ENCODE measurements at regions not wholly inside any gene's neighbourhood (a gene's known extent, or its start where the extent isn't known, plus 50 kb on each side); places are given as distances from the start of the nearest gene placed in this dataset.
A peak's percentile ranks its signal among the peaks of the same experiment; 100 is the strongest.
"Not testable (repeated sequence)": the region's sequence is repeated elsewhere in the genome, so short reads cannot be mapped to it uniquely, and the experiment has no call there.

DNA sequence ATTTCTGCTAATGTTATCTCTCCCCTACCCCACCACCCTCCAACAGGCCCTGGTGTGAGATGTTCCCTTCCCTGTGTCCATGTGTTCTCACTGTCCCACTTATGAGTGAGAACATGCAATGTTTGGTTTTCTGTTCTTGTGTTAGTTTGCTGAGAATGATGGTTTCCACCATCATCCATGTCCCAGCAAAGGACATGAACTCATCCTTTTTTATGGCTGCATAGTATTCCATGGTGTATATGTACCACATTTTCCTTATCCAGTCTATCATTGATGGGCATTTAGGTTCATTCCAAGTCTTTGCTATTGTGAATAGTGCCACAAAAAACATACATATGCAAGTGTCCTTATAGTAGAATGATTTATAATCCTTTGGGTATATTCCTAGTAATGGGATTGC, 104.5 kb downstream of the ZNF33B start:
- DNase-seq (ENCODE audit: low spot score): not testable (repeated sequence)

DNA sequence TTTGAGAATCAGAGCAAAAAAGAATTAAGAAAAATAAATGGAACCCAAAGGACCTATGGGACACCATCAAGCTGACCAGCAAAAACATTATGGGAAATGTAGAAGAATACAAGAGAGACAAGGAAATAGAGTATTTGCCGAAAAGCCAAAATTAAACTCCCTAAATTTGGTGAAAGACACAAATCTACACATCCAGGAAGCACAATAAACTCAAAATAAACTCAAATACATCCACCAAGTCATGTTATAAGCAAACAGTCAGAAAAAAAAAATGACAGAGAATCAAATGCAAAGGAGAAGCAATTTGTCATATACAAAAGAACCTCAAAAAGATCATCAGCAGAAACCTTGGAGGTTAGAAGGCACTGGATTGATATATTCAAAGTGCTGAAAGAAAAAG, 105.4 kb downstream of the ZNF33B start:
- DNase-seq (ENCODE audit: low spot score): no peak

DNA sequence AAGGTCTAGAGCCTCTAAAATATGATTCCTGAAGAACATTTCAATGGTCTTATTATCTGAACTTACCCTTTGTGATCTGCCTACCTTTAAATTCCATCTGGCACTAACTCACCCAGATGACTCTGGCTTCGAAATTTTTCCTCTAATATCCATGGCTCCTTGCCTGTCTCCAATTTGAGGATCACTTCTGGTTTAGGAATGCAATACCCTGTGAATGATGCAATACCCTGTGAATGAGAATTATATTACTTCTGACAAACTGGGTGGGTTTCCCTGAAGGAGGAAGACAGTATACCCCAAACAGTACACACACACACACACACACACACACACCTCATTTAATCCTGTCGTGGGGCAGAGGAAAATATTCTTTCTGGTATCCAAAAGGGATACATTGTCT, 115.3 kb downstream of the ZNF33B start:
- no peak for DNase-seq (ENCODE audit: low spot score)

DNA sequence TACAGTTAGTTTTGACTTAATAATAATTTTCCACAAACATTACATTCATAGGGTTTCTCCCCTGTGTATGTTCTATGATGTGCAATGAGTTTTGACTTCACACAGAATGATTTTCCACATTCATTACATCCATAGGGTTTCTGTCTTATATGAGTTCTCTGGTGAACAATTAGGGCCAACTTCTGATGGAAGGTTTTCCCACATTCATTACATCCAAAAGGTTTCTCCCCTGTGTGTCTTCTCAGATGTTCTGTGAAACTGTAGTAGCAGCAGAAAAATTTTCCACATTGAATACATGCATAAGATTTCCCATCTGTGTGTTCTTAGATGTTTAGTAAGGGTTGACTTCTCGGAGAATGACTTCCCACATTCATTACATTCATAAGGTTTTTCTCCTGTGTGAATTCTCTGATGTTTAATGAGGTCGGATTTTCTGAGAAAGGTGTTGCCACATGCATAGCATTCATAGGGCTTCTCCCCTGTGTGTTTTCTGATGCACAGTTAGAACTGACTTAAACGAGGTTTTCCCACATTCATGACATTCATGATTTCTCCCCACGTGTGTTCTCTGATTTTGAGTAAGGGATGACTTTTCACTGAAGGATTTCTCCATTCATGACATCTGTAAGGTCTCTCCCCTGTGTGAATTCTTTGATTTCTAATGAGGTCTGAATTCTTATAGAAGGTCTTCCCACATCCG, 118.5 kb downstream of the ZNF33B start:
- no peak for DNase-seq (ENCODE audit: low spot score)

DNA sequence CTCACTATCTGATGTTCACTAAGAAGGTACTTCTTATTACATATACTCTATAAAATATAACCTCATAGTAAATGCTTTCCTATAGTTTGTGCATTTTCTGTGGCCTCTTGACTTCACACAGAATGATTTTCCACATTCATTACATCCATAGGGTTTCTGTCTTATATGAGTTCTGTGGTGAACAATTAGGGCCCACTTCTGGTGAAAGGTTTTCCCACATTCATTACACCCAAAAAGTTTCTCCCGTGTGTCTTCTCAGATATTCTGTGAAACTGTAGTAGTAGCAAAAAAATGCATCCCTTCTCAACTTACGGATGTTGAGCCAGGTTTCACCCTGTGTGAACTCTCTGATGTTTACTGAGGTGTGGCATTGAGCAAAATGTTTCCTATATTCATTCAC, 119.3 kb downstream of the ZNF33B start:
- DNase-seq (ENCODE audit: low spot score): no peak

DNA sequence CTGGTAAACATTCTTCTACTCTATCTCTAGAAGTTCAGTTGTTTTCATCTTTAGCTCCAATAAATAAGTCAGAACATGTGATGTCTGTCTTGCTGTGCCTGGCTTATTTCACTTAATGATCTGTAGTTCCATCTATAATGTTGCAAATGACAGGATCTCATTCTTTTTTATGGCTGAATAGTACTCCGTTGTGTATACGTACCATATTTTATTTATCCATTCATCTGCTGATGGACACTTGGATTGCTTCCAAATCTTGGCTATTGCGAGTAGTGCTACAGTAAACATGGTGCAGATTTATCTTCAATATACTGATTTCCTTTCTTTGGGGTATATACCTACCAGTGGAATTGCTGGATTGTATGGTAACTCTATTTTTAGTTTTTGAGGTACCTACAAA, 124.4 kb downstream of the ZNF33B start:
- DNase-seq (ENCODE audit: low spot score): no peak

DNA sequence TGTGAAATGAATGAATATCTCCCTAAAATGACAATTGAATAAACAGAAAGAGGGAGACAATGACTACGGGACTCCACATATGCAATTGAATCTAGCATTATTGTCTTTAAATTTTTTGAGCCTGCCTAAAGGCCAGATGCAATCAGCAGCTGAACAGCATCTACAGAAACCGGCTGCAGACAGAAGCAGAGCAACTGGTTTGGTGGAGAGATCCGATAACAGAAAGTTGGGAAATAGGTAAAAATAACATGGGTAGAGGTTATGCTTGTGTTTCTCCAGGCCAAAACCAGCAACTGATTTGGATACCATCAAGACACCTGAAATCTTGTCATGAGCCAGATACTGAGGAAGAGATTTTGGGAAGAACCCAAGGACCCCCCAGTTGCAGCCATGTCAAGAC, 146.6 kb downstream of the ZNF33B start:
- no peak for DNase-seq (ENCODE audit: low spot score)

DNA sequence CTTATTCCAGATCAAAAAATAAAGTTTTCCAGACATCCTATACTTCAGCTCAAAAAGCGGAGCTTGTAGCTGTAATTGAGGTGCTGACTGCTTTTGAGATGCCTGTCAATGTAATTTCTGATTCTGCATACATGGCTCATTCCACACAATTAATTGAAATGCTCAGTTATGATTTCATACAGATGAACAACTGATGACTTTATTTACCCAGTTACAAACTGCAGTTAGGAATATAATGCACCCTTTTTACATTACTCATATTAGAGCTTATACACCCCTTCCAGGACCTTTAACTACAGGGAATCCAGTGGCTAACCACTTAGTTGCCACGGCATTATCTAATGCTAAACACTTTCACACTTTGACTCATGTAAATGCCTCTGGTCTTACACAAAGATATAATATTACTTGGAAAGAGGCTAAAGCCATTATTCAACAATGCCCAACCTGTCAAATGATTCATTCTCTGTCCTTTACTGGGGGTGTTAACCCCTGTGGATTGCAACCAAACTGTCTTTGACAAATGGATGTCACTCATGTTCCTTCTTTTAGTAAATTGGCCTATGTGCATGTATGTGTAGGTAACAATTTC, 147.3 kb downstream of the ZNF33B start:
- no peak for DNase-seq (ENCODE audit: low spot score)

DNA sequence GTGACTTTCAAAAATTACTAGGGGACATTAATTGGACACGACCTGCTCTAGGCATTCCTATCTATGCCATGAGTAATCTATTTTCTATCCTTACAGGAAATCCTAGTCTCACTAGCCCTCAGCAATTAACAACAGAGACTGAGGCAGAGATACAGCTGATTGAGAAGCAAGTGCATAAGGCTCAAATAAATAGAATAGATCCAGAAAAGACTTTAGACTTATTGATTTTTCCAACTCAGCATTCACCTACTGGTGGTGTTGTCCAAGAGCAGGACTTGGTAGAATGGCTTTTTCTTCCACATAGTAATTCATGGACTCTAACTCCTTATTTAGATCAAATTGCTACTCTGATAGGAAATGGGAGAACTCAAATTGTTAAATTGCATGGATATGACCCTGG, 148.0 kb downstream of the ZNF33B start:
- DNase-seq (ENCODE audit: low spot score): no peak

DNA sequence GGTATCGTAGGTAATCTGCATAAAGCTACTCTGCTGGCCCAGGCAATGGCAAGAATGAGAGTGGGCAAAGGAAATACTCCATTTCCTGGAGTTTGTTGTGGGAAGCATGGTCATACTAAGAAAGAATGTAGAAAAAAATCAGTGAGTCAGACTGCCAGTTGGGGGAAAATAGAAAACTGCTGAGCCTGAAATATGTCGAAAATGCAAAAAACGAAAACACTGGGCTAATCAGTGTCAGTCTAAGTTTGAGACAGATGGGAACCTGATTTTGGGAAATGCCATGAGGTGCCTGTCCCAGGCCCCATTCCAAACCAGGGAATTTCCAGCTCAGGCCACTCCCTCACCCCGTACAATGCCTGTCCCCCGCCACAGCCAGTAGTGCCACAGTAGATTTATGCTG, 150.0 kb downstream of the ZNF33B start:
- no peak for DNase-seq (ENCODE audit: low spot score)

DNA sequence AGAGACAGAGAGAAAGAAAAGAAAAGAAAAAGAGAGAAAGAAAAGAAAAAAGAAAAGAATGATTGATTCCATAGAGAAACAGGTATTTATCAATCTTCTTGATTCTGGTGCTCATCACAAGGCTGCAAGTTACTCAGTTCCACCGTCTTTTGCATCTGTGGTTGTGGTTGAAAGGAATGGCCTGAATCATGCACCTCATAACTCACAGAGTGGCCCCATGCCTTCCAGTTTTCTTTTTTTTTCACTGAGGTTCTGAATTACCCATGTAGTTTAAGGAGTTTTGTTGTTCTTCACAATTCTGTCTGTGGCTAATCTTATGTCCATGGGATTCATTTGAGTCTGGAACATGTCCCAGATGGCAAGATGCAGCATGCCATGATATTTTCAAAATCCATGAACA, 156.0 kb downstream of the ZNF33B start:
- no peak for DNase-seq (ENCODE audit: low spot score)

DNA sequence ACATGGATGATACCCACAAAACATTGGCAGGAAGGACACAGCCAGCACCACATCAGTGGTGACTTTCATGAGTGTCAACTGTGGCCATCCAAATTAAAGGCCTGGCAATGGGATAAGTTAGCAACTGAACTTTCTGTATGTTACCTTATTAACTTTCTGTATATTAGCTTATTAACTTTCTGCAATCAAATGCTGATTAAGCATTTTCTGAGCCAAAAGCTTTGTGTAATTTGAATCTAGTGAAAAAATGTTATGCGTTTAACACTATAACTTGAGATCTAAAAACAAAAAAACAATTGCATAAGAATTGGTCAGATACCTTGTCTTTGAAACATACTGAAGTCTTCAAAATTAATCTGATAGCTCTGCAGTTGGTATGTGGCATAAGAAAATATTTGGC, 159.3 kb downstream of the ZNF33B start:
- DNase-seq (ENCODE audit: low spot score): no peak

DNA sequence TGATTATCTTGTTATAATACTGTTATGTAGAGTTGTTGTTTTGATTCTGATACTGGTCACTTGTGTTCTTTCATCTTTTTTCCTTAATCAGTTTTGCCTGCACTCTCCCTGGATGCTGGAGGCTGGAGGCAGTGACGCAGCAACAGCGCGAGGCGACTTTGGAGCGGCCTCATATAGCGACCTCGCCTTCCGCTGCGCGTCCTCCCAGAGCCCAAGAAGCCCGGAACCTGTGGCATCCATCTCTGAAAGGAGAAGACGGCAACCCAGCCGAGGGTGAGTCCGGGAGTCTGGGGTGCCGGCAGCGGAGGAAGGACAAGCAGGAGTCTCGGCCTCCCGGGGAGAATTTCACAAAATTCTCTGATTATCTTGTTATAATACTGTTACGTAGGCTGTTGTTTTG, 161.2 kb downstream of the ZNF33B start:
- DNase-seq (ENCODE audit: low spot score): no peak

DNA sequence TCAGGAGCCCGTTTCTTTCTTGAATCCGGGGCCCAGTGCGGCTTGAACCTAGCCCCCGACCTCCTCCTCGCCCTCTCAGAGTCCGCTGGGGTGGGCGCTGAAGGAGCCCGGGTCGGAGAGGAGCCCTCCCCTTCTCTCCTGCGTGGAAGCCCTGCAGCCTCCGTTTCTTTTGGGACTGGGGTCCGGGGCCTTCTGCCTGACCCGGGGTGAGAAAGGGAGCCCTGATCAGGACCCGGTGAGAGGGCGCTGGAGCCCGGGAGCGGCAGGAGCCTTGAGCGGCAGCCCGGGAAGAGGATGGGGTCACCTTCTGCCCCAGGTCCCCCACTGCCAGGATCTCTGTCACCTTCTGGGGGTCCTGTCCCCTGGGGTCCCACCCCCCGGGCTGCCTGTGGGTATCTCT, 162.3 kb downstream of the ZNF33B start:
- no peak for DNase-seq (ENCODE audit: low spot score)

DNA sequence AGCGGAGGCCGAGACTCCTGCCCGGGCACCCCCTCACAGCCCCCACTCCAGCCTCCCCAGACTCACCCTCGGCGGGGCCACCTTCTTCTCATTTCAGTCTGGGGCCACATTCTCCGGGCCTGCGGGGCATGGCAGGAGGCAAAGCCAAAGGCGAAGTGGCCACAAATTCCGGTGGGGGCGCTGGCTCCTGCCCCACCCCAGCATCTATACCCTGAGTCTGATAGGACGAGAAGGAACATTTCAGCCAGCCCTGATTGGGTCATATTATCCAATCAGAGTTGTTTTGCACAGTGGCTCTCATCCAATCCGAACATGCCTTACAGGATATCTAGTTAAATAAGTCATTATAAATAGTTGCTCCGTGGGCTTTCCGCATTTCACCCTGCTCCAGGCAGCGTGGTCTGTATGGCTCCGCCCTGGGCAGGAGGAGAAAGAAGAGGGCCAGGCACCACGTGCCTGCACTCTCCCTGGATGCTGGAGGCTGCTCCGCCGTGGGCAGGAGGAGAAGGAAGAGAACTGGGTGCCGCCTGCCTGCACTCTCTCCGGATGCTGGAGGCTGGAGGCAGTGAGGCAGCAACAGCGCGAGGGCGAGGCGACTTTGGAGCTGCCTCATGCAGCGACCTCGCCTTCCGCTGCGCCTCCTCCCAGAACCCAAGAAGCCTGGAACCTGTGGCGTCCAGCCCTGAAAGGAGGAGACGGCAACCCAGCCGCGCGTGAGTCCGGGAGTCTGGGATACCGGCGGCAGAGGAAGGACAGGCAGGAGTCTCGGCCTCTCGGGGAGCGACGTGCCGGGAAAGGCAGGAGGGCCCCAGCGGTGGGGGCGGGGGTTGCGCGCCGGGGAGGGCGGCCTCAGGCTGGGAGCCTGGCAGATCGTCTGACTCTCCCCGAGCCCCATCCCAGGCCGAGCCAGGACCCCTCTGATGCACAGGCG, 162.9 kb downstream of the ZNF33B start:
- DNase-seq (ENCODE audit: low spot score): no peak

DNA sequence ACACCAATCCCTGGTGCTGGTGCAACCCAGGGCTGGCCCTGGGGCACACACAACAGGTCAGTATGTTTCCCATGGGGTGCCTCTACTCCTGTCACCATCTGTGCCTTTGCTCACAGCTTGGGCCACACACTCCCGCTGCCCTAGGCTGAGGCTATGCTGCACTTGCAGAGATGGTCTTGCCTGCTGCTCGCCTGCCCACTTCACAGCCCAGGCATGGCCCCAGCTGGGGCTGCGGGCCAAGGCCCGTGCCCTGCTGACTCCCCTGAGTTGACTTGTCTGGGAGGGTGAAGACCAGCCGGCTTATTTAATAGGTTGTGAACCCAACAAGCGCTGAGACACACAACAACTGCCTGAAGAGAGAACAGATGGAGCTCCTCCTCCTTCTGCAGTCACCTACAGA, 184.1 kb downstream of the ZNF33B start:
- DNase-seq (ENCODE audit: low spot score): no peak

DNA sequence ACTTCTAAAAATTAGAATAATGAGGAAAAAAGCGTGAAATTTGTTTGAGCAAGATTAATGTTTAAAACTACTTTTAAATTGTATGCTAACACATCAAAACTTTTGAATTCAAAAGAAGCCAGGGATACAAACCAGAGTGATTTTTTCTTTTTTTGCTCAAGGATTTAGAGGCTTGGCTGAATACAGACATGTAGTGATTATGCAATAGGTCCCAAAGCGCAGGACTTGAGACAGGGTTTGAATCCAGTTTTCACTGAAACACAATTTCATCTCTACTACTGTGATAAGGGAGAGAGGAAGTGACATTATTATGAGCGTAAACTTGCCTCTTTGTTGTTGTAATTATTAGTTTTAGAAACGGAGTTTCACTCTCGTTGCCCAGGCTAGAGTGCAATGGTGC, 207.3 kb downstream of the ZNF33B start:
- DNase-seq (ENCODE audit: low spot score): no peak

DNA sequence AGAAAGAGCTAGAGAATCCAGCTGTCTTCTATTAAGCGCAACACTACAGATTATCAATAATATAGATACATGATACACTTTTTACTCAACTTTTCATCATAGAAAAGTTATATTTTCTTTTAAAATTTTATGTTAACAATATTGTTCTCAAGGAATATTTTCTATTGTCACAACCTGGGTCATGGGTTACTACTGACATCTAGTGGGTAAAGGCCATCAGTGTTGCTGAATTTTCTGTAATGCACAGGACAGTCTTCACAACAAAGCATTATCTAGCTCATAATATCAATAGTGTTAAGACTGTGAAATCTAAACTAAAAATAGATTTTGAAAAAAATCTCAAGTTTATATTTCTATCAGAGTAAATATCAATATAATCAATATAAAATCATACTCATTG, 209.8 kb downstream of the ZNF33B start:
- peak; percentile 20 for DNase-seq (ENCODE audit: low spot score)

DNA sequence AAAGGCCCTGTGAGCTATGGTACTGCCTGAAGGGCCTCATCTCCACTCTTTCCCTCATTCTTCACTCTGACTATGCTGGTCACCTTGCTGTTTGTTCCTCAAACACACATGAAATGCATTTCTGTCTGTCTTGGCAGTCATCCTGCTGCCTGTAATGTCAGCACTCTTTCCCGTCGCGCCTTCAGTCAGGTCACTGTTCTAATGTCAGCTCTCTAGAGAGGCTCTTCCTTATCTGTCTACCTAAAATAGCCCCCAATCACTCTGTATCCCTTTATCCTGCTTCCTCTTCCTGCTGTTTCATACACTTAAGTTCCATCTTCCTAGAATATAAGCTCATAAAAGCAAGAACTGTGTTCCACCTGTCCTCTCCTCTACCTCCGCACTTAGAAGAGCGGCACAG, 215.5 kb downstream of the ZNF33B start:
- DNase-seq (ENCODE audit: low spot score): no peak

DNA sequence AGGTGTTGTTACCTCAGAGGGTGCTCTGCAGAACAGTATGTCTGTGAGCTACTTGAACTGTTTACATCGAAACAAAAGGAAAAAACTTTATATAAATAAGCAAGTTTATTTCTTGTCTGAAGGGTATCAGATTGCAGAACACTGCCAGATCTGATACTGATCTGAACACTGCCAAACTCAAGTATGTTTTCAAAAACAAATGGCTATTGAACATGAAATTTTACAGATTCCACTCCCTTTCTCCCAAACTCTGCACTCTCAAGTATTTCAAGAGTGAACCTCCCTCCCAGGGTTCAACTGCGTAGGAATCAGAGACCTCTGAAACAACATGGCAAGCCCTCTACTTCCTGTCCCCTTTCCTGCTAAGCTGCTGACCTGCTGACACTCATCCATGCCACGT, 216.6 kb downstream of the ZNF33B start:
- no peak for DNase-seq (ENCODE audit: low spot score)

DNA sequence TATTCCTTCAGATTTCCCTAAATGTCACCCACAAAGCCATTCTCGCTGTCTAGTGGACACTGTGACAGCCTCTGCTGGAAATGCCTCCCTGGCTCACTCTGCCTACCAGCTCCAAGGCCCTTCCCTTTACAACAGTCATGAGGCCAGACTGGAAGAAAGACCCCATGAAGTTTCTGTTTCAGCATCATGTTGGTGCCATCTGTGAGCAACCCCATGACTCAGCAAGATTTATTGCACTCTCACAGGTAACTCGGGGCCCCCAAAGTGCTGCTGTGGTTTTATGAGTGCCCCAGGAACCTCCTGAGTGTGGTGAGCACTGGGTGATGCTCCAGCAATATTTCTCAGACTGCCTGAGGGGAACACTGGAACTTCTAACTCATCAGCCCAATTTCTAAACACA, 218.6 kb downstream of the ZNF33B start:
- DNase-seq (ENCODE audit: low spot score): no peak

DNA sequence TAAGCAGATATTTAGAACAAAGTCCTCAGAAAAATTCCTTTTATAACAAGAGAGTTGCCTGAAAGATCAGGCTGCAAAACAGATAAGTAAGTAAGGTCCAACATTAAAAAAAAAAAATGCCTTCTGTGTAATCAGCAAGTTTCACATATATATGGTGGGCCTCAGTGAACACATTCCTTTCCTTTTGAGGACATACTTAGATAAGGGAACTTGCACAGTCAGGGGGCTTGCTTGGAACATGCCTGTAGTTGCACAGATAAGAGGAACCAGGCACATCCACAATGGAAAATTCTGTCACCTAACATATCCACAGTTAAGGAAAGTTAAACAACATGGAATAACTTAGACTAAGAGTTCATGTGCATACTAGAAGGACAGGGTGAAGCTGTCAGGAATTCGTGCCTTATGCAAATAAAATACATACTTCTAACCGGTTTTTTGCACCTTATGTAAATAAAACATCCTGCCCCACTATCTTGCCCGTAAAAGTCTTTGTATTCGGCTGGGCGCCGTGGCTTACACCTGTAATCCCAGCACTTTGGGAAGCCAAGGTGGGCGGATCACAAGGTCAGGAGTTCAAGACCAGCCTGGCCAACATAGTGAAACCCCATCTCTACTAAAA, 257.3 kb downstream of the ZNF33B start:
- DNase-seq (ENCODE audit: low spot score): no peak
